Neural cell (in vitro differentiated cells): ENCODE measurements at regions not wholly inside any gene's neighbourhood (a gene's known extent, or its start where the extent isn't known, plus 50 kb on each side); places are given as distances from the start of the nearest gene placed in this dataset.

ENCODE experiments used
- EP300 ChIP-seq: fragments of 450-650 bp; conservative IDR thresholded peaks from 2 replicates; pipeline ENCODE4 v1.6.1; 2014; ENCODE audit warnings: antibody characterized with exemption, mild to moderate bottlenecking, moderate library complexity; ENCODE audit not compliant: poor library complexity, severe bottlenecking
- EZH2 ChIP-seq: fragments of 200-600, 300-800 bp; shearing (Covaris generic), sonication (generic); IDR thresholded peaks from 2 replicates; pipeline ENCODE4 v1.6.1; 2014; ENCODE audit warnings: antibody characterized with exemption, low read length, borderline replicate concordance, mild to moderate bottlenecking; ENCODE audit not compliant: insufficient read depth, poor library complexity, severe bottlenecking
- MXI1 ChIP-seq: fragments of 450-650 bp; conservative IDR thresholded peaks from 2 replicates; pipeline ENCODE4 v1.6.1; 2014; ENCODE audit warnings: antibody characterized with exemption, mild to moderate bottlenecking; ENCODE audit not compliant: poor library complexity, severe bottlenecking
- POLR2AphosphoS5 ChIP-seq: IDR thresholded peaks from 2 replicates; pipeline ENCODE4 v1.6.1; 2012
- TAF1 ChIP-seq: IDR thresholded peaks from 2 replicates; pipeline ENCODE4 v1.6.1; 2012; ENCODE audit warnings: low read depth
- TF ChIP-seq, protein P1 (sequence below): fragments of 450-650 bp; IDR thresholded peaks from 2 replicates; pipeline ENCODE4 v1.5.1; 2014; ENCODE audit warnings: antibody characterized with exemption, mild to moderate bottlenecking, moderate library complexity; ENCODE audit not compliant: poor library complexity, severe bottlenecking

- TF ChIP-seq, protein P1, sequence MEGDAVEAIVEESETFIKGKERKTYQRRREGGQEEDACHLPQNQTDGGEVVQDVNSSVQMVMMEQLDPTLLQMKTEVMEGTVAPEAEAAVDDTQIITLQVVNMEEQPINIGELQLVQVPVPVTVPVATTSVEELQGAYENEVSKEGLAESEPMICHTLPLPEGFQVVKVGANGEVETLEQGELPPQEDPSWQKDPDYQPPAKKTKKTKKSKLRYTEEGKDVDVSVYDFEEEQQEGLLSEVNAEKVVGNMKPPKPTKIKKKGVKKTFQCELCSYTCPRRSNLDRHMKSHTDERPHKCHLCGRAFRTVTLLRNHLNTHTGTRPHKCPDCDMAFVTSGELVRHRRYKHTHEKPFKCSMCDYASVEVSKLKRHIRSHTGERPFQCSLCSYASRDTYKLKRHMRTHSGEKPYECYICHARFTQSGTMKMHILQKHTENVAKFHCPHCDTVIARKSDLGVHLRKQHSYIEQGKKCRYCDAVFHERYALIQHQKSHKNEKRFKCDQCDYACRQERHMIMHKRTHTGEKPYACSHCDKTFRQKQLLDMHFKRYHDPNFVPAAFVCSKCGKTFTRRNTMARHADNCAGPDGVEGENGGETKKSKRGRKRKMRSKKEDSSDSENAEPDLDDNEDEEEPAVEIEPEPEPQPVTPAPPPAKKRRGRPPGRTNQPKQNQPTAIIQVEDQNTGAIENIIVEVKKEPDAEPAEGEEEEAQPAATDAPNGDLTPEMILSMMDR, result no peak
- TF ChIP-seq EZH2 (no peak), MXI1 (no peak), POLR2AphosphoS5 (no peak), TAF1 (no peak), EP300 (no peak)
Observed at GRCh38 chr2:65625982-65626381, 193.6 kb upstream of the SPRED2 start.
